HCT116 (cell line): ENCODE measurements at regions not wholly inside any gene's neighbourhood (a gene's known extent, or its start where the extent isn't known, plus 50 kb on each side); places are given as distances from the start of the nearest gene placed in this dataset.

Experiments used
- ATF3 ChIP-seq: IDR thresholded peaks from 2 replicates; pipeline ENCODE4 v1.6.1; 2012
- CEBPB ChIP-seq: IDR thresholded peaks from 2 replicates; pipeline ENCODE4 v1.6.1; 2012; ENCODE audit warnings: low read depth
- CTCF ChIP-seq, 3 experiments: fragments of 200-600 bp in 1 of 3; sonication (generic) in 1 of 3; IDR thresholded peaks in 2 of 3; conservative IDR thresholded peaks in 1 of 3; 2 replicates each; pipeline ENCODE4 v1.5.1; 2012 to 2017; ENCODE audit warnings: low read depth in 2 of 3, low read length in 2 of 3, antibody characterized with exemption in 1 of 3, borderline replicate concordance in 1 of 3, control low read depth in 1 of 3, mild to moderate bottlenecking in 1 of 3, mixed read lengths in 1 of 3, mixed run types in 1 of 3, moderate library complexity in 1 of 3; ENCODE audit not compliant: insufficient read depth in 1 of 3
- EGR1 ChIP-seq: IDR thresholded peaks from 2 replicates; pipeline ENCODE4 v1.6.1; 2012; ENCODE audit warnings: low read depth
- EZH2 ChIP-seq: fragments of 200-600 bp; sonication (generic); IDR thresholded peaks from 2 replicates; pipeline ENCODE4 v1.6.1; 2017; ENCODE audit warnings: antibody characterized with exemption, mixed run types
- FOSL1 ChIP-seq: IDR thresholded peaks from 2 replicates; pipeline ENCODE4 v1.6.1; 2012; ENCODE audit warnings: low read depth
- POLR2A ChIP-seq: IDR thresholded peaks from 2 replicates; pipeline ENCODE4 v1.7.0; 2011; ENCODE audit warnings: borderline replicate concordance; ENCODE audit not compliant: insufficient read depth, insufficient read length; ENCODE audit errors: extremely low read depth
- RAD21 ChIP-seq: IDR thresholded peaks from 2 replicates; pipeline ENCODE4 v1.6.1; 2012; ENCODE audit warnings: low read depth, mild to moderate bottlenecking
- REST ChIP-seq: IDR thresholded peaks from 2 replicates; pipeline ENCODE4 v1.6.1; 2012; ENCODE audit warnings: low read depth
- SIN3A ChIP-seq: IDR thresholded peaks from 2 replicates; pipeline ENCODE4 v1.6.1; 2012; ENCODE audit warnings: low read depth
- SP1 ChIP-seq: IDR thresholded peaks from 2 replicates; pipeline ENCODE4 v1.6.1; 2012; ENCODE audit warnings: low read depth
- YY1 ChIP-seq: IDR thresholded peaks from 2 replicates; pipeline ENCODE4 v1.6.1; 2011; ENCODE audit warnings: low read length, low read depth, moderate library complexity, mild to moderate bottlenecking; ENCODE audit not compliant: insufficient replicate concordance; ENCODE audit errors: extremely low read depth
- ZNF274 ChIP-seq: fragments of 200-500 bp; sonication (Bioruptor generic); IDR thresholded peaks from 2 replicates; pipeline ENCODE4 v1.6.1; 2014; ENCODE audit warnings: mild to moderate bottlenecking, low read depth, low read length, inconsistent platforms

GRCh38 chr9:86648828-86649170 is 294.6 kb upstream of the TUT7 start:
- TF ChIP-seq CEBPB (no peak), RAD21 (no peak), CTCF (IDR thresholded peaks at IDR 0.05 in 2 of 3, conservative IDR thresholded peaks at IDR 0.05 in 1 of 3; ENCODE audit: borderline replicate concordance in 1 of 3, insufficient read depth in 1 of 3, low read depth in 2 of 3, low read length in 2 of 3) (no peak), FOSL1 (no peak), POLR2A (no peak), SP1 (no peak), EZH2 (no peak), EGR1 (no peak), SIN3A (no peak), YY1 (no peak), ZNF274 (no peak), ATF3 (no peak), REST (no peak)
